HG03175 (cell line): ENCODE measurements at regions not wholly inside any gene's neighbourhood (a gene's known extent, or its start where the extent isn't known, plus 50 kb on each side); places are given as distances from the start of the nearest gene placed in this dataset.
"Not testable (repeated sequence)": the region's sequence is repeated elsewhere in the genome, so short reads cannot be mapped to it uniquely, and the experiment has no call there.

Experiments used
- ATAC-seq: cut with Tn5 transposase; IDR thresholded peaks from one replicate; pipeline ENCODE4 v1.9.1; 2021; ENCODE audit warnings: mild to moderate bottlenecking, moderate library complexity; ENCODE audit not compliant: unreplicated experiment

DNA sequence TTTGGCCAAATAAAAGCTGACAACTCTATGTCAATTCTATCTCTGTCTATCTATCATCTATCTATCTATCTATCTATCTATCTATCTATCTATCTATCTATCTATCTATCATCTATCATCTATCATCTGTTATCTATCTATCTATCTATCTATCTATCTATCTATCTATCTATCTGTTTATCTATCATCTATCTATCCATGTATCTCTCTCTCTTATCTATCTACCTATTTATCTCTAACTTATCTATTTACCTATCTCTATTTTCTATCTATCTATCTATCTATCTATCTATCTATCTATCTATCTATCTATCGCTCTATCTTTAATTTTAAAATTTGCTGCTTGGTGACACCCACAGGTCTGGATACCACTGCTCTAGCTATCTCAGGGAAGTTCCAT lies 271.1 kb downstream of the VRK1 start:
- not testable (repeated sequence) for ATAC-seq

DNA sequence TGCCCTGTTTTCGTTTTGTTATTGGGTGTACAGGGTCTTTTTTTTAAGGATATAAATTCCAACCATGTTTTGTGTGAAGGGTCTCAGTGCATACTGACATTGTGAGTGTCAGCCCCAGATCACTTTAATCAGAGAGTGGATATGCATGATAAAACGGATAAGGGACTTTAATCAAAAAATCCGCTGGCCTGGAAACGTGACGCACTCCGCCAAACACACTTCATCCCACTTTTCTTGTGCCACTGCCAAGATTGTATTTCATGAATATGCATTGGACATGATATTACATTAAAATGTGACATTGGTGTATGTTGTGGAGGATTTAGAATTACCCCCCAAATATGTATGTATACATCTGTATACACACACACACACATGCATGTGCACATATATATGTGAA lies 273.1 kb downstream of the VRK1 start:
- no peak for ATAC-seq

DNA sequence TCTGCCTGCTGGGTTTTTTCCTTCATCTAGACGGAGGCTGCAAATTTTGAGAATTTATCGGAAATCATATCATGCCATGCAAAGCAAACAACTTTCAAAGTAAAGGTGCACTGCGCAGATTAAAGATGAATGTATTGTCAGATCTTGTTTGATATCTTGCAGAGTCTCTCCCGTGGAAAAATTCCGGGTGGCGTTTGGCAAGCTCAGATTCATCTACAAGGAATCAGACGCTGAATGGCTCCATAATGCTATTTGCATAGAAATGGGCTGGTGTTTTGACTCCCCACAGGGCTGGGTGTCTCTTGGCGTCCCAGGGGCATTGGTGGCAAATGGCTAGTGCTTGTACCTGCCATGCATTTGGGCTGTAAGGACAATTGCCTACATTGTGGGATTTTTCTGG lies 274.0 kb downstream of the VRK1 start:
- ATAC-seq, result no peak

DNA sequence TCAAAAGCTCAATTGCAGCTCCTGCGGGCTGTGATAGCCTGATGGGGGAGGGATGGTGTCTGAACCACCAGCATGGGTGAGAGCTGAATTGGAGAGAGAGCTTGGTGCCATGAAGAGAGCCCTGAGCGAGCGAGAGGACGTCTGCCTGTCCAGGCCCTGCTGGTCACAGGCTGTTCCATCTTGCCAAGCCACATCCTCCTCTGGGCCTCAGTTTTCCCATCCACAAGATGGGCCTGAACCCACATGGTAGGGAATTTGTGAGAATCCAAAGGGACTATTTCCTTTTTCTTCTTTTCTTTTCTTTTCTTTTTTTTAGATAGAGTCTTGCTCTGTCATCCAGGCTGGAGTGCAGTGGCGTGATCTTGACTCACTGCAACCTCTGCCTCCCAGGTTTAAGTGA lies 276.4 kb downstream of the VRK1 start:
- no peak for ATAC-seq

DNA sequence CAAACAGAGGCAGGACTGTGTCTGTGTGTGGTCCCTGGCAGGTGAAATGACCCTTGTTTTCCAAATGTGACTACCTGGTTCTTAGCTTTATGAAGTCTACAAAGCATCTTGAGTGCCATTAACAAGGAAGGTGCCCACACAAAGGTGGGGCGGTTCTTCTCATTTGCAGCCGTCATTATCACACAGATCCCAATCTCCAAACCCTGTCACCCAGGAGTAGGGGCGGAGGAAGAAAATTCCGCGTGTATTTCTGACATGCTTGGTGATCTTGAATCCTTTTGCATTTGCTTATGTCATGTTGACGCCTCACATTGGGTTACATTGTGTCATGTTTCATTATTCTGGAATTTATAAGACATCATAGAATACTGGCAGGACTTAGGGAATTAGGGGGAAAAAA lies 277.3 kb downstream of the VRK1 start:
- ATAC-seq, result no peak

DNA sequence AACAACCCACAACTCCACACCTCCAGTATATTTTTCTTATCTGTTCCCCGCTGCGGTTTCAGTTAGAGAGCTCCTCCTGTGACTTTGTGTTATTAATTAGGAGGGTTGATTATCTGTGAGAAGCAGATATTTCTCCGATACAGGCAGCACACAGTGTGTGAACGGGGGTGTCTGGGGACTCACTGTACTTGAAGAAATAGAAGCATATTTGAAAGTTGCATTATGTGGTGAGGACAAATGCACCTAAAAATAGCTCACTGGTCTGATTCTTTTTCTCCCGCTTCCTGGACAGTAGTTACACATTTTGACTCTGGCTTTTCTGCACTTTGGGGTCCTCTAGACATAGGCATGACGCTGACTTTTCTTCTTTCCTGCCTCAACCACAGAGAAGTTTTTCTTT lies 277.7 kb downstream of the VRK1 start:
- peak; percentile 31 for ATAC-seq

DNA sequence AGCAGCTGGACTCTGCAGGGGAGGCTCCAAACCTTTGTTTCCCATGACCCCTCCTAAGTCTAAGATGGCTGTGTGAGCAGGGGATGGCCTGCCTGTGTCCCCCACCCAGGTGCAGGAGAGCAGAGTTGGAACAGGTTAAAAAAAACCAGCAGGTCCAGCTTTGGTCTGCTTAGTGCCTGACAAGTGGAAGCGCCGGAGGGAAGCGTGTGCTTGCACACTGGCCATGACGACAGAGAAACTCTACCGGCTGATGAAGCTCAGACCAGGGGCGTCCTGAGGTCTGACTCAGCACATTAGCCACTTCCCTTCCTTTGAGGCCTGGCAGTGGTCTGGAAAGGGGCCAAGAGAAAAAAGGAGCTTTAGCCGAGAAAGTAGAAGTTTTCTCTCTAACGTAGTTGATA lies 280.1 kb downstream of the VRK1 start:
- ATAC-seq, result peak; percentile 84

DNA sequence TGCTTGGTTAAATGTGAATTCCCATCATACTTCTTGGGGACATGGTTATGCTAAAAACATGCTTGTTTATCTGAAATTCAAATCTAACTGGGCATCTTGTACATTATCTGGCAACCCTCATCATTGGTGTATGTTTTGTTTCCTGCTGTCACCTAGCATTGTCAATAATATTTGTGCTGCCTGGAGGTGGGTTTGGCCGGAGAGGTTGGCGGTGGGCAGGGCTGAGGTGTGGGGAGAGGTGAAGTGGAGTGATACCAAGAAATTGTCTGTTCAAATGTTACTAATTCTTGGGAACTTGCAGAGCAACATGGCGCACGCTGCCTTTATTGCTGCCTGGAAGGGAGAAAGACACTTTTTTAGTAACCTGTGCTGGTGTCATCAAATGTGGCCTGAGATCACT lies 280.5 kb downstream of the VRK1 start:
- peak; percentile 43 for ATAC-seq

DNA sequence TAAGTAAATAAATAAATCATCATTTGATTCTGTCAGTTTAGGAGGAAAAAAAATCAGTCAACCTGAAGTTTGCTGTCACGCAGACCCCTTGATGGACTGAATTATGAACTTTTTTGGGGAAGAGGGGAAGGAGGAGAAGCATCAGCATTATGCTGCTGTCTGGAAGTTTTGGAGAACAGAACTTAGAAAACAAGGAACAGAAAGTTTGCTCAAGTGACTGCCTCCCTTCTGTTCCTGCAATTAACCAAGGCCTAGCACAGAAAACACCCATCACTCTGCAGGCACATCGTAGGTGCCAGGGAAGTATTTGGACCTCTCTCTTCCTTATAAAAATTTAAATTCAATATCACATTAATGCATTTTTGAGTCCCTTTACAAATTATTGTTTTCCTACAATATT lies 283.8 kb downstream of the VRK1 start:
- no peak for ATAC-seq

DNA sequence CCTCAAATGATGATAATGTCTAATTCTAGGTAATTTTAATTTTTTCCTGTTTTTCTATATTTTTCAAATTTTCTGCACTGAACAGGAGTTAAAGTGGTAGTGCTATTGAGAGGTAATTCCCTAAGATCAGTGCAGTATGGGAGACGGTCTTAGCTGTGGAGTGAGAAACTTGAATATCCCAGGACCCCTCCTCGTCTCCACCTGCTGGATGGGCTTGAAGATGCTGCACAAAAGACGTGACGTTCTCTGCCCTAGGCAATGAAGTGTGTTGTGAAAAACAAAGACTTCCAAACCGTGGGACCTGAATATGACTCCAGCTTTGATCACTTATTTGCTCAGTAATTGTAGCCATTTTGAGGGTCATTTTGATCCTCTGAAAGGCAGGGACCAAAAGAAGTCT lies 298.1 kb downstream of the VRK1 start:
- no peak for ATAC-seq

DNA sequence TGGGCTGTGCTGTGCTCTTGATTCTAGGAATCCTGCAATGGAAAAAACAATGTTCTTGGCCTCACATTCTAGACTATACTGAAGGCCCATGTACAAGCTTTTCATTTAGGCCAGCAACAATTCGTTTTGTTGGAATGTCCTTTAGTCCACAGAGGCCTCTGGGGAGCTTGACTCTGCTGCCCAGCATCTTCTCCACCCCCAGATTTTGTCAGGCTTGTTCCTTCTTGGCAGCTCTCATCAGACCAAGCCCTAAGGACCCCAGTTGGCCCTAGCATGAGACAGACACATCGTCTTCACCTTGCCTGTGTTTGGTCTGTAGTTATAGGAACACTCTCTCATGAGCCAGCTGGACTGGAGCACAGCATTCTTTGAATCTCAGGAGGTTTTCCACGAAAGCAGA lies 300.1 kb downstream of the VRK1 start:
- ATAC-seq, result no peak

DNA sequence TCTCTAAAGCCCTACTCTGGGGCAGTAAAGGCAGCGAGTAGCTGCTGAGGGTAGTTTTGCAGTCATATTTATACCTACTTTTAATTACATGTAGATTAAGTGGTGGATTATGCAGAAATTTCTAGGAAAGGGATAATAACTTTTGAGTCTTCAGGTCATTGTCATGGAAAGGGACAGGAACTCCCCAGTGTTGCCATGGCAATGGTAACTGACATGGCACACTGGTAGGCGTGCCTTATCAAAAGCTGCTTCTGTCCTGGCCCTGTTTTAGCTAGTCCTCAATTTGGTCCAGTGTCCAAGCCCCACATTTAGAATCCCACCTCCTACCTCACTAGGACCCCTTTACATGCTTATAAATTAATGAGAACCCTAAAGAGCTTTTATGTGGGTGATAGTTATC lies 303.1 kb downstream of the VRK1 start:
- no peak for ATAC-seq

DNA sequence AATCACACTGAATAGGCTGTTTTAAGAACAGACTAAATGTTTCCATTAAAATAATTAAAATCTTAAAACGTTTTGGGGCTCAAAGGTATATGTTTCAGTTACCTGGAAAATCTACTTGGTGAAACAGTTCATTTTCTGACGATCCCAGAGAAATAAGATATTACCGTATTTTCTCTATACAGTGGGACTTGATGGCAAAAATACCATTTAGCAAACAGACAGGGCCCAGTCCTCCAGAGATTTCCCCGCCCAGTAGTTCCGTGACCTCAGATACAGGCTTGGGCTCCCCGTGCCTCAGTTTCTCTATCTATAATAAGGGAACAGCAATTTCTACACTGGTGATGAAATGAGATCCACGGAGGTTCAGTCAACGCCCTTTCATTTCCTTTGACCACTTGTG lies 304.4 kb downstream of the VRK1 start:
- ATAC-seq, result no peak

DNA sequence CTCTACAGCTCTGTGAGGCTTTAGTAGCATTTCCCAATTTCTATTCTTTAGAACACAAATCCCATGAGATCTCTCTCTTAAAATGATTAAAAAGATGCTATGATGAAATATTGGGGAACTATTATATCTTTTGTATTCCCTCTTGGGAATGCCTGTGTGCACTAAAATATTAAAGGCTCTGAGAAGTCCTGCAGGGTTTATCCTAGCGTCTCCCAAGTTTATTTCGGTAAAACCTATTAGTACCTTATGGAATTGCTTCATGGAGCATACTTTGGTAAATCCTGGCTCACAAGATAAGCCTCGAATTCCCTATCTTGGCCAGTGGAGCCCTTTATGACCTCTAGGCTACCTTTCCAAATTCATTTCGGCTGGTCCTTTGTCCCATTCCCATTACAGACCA lies 306.8 kb downstream of the VRK1 start:
- ATAC-seq, result no peak

DNA sequence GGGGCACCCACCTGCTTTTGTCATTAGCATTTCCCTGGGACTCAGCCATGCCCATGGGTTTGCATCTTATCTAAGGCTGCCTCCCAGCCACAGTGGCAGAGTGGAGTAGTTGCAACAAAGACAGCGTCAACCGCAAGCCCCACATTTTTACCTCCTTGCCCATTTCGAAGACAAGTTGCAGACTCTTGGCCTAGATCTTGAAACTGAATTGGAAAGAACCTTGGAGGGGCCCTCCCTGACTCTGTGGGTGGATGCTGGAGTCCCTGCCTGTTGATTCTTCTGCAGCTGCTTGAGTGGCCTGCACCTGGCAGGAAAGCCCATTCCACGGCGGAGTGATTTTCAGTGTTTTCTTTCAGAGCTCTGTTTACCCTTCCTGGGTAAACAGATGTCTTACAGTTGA lies 309.0 kb downstream of the VRK1 start:
- ATAC-seq, result peak; percentile 66

DNA sequence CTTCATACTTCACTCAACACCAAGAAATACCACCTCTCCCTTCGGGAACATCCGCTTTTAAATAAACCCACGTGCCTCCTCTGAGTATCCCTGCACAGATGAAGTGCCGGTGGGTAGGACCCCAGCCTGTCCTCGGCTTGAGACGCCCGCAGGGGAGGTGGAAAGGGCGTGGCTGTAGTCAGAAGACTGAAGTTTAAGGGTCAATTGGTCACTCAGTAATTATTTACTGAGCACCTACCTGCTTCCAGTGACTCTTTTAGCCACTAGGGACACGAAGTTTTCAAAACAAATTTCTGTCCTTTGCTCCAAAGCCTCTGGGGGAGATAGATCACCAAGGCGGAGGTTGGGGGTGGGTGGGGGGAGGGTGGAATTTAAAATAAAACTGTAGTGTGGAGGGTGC lies 309.4 kb downstream of the VRK1 start:
- peak; percentile 53 for ATAC-seq

DNA sequence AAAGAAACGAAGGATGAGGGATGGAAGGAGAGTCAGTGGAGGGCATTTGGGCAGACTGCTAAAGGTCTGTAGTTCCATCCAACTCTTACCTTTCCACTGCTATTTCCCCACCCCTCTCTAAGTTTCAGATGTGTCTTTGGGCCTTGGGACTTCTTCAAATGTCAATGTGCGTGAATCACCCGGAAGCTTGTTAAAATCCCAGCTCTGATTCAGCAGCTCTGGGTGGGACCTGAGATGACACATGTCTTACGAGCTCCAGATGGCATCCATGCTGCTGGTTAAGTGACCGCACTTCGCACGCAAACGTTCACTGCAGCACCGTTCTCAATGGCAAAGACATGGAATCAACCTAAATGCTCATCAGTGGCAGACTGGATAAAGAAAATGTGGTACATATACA lies 309.9 kb downstream of the VRK1 start:
- no peak for ATAC-seq

DNA sequence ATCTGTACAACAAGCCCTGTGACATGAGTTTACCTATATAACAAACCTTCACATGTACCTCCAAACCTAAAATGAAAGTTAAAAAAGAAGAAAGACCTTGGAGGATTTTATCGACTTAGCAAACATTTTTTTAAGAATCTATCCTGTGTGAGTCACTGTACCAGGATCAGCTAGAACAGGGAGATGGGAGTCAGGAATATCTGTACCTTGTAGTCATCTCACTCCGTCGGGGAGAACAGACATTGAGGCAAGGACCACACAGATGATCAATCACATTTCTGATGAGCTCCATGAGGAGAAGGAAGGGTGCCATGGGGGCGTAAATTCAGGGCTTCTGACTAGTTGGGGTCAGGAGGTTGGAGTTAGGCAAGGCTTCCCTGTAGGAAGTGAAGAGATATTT lies 310.6 kb downstream of the VRK1 start:
- ATAC-seq, result no peak

DNA sequence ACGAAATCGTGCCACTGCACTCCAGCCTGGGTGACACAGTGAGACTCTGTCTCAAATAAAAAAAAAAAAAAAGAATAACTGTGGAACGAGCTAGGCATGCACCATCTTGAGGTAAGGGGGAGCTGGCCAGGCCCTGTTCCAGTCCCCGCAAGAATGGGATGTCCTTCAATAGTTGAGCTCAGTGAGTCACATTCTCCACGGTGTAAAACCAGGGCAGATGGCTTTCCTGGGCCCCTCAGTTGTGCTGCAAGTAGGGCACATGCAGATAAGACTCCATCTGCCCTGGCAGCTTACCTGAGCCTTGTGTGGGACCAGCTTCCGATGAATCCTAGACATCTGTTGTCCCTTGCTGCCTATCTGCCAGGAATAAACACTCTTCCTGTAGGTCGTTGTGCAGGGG lies 312.1 kb downstream of the VRK1 start:
- ATAC-seq, result no peak

DNA sequence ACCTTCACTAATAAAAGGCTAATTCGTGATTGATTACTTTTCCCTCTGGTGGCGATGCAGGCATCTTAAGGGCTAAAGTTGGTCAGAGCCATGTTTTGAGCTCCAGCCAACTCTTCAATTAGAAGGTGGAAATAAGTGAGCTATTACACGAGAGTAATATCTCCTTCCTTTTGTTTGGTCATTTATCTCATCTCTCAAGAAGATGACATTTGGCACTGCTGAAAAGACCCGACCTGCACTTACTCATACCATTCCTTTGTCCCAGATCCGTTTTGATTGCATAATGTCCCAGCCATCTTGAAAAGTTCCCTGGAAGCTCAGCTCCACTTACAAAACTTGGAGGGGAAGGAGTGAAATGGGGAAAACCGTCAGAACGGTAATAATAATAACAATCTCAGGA lies 316.2 kb downstream of the VRK1 start:
- ATAC-seq, result no peak

DNA sequence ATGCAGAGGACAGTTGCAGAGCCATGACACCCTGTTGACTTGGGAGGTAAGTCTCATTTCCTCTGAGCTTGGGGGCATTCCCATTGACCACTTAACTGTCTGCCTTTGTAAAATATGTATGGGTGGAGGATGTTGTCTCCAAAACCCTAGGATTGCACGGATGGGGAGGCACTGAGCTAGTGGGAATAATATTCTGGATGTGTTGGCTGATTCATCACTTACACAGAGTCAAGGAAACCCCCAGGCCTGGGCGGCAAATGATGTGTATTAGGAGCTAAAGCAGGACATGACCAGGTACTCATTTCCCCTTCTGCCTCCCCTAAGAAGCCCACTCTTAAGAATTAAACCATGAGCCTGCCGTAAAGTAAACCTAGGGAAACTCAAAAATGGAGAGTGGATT lies 319.4 kb downstream of the VRK1 start:
- no peak for ATAC-seq

DNA sequence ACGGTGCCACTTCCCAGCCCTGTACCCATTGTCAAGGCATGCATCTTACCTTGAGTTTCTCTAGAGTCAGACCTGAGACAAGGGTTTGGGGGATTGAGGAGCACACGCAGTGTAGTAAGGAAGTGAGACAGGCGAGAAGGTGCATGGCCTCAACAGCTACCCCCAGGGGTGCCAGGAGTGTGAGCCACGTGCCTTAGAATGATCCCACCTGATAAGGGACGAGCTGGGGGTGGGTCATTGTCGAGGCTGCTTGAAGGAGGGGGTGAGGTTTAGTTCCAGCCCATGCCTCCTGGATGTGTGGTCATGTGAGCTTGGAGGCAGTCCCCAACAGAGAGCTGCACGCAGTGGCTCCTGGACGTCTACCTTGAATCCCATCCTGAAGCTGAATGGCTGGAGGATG lies 320.5 kb downstream of the VRK1 start:
- ATAC-seq, result no peak

DNA sequence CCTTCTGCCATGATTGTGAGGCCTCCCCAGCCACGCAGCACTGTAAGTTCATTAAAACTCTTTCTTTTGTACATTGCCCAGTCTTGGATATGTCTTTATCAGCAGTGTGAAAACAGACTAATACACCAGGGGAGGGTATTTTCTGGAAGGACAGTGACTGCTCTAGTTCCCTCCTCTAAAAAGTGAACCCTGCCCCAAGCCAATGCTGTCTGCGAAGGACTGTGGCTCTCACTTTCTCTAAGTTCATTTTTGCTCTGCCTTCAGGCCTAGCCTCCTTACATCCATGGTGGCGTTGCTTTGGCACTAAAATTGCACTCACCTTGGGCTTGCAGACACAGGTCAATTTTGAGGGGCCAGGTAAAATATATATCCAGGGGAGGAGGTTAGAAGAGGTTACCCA lies 323.0 kb downstream of the VRK1 start:
- ATAC-seq, result peak; percentile 11

DNA sequence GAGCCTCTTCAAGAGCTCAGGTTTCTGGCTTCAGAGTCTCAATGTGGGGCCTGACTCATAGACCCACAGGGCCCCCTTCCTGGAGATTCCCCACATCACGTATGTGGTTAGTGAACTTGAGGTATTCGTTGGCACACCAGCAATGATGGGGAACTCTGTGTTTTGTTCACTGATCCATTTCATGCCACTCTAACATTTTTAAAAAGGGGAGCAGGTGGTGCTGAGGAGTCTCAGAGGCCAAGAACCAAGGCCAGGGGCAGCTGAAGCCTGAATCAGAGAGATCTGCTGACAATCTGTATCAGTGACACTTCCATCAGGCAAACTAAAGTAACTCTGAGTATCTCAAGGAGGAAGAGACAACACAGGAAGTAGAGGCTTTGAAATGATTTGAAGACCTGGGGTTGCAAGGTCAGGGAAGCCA lies 323.4 kb downstream of the VRK1 start:
- peak; percentile 51 for ATAC-seq
